Fibroblast of lung (primary cell): ENCODE measurements at regions not wholly inside any gene's neighbourhood (a gene's known extent, or its start where the extent isn't known, plus 50 kb on each side); places are given as distances from the start of the nearest gene placed in this dataset.

ENCODE experiments used
- CTCF ChIP-seq, 2 donors: IDR thresholded peaks in 1 of 2; conservative IDR thresholded peaks in 1 of 2; 1 replicate in 1 of 2; 2 replicates in 1 of 2; pipeline ENCODE4 v1.5.1; 2011 to 2012; ENCODE audit warnings: low read length in 2 of 2, control low read depth in 1 of 2, inconsistent platforms in 1 of 2, low read depth in 1 of 2, mild to moderate bottlenecking in 1 of 2
- EZH2 ChIP-seq: IDR thresholded peaks from 2 replicates; pipeline ENCODE4 v1.5.1; 2012; ENCODE audit warnings: low read length, control low read depth, mild to moderate bottlenecking; ENCODE audit errors: missing control alignments

- no peak for TF ChIP-seq CTCF (conservative IDR thresholded peaks at IDR 0.05 in 1 of 2, IDR thresholded peaks at IDR 0.05 in 1 of 2; ENCODE audit: low read depth in 1 of 2, low read length in 2 of 2)
- no peak for TF ChIP-seq EZH2
These were observed 286.9 kb downstream of the PARP8 start for GRCh38 chr5:50953290-50953689.
